Astrocyte (in vitro differentiated cells and primary cell): ENCODE measurements at regions not wholly inside any gene's neighbourhood (a gene's known extent, or its start where the extent isn't known, plus 50 kb on each side); places are given as distances from the start of the nearest gene placed in this dataset.
A peak's percentile ranks its signal among the peaks of the same experiment; 100 is the strongest.

ENCODE experiments used
- DNase-seq: peaks from one replicate; pipeline ENCODE4 v3.0.0-alpha.2; 2010; ENCODE audit warnings: low read depth
- FAIRE-seq: peaks from 2 replicates; lab custom pipeline; 2011; peaks lifted over from hg19 to GRCh38; lab: Jason Lieb, UNC
- H2AFZ ChIP-seq: 2 replicates; pipeline ENCODE4 v1.6.0; 2012; ENCODE audit warnings: low read depth, low read length, inconsistent platforms
- H3K27ac ChIP-seq: 2 replicates; pipeline ENCODE4 v1.5.1; 2011; ENCODE audit warnings: low read depth, low read length, inconsistent platforms
- H3K27me3 ChIP-seq: 2 replicates; pipeline ENCODE4 v1.6.0; 2011; ENCODE audit warnings: low read length, inconsistent platforms; ENCODE audit not compliant: insufficient read depth
- H3K36me3 ChIP-seq: 2 replicates; pipeline ENCODE4 v1.5.1; 2011; ENCODE audit warnings: low read length, inconsistent platforms; ENCODE audit not compliant: insufficient read depth
- H3K4me1 ChIP-seq: 2 replicates; pipeline ENCODE4 v1.5.1; 2011; ENCODE audit warnings: low read length, inconsistent platforms; ENCODE audit not compliant: insufficient read depth
- H3K4me2 ChIP-seq: 2 replicates; pipeline ENCODE4 v1.6.0; 2012; ENCODE audit warnings: low read length, inconsistent platforms
- H3K4me3 ChIP-seq: 2 replicates; pipeline ENCODE4 v1.5.1; 2011; ENCODE audit warnings: low read depth, mild to moderate bottlenecking, low read length, inconsistent platforms; ENCODE audit not compliant: insufficient read depth
- H3K79me2 ChIP-seq: 2 replicates; pipeline ENCODE4 v1.6.0; 2012; ENCODE audit warnings: mild to moderate bottlenecking, low read length, inconsistent platforms; ENCODE audit not compliant: insufficient read depth
- H3K9ac ChIP-seq: 2 replicates; pipeline ENCODE4 v1.6.0; 2012; ENCODE audit warnings: mild to moderate bottlenecking, low read length, inconsistent platforms
- H3K9me3 ChIP-seq: 2 replicates; pipeline ENCODE4 v1.5.1; 2012; ENCODE audit warnings: low read depth, mild to moderate bottlenecking, low read length, inconsistent platforms; ENCODE audit not compliant: insufficient read depth
- H4K20me1 ChIP-seq: 2 replicates; pipeline ENCODE4 v1.6.0; 2012; ENCODE audit warnings: low read length, inconsistent platforms; ENCODE audit not compliant: insufficient read depth
- H3K27ac Mint-ChIP-seq: one replicate; pipeline ENCODE4 v1.8.0; 2021; ENCODE audit warnings: mild to moderate bottlenecking, mixed read lengths; ENCODE audit not compliant: unreplicated experiment
- H3K27me3 Mint-ChIP-seq: one replicate; pipeline ENCODE4 v1.8.0; 2021; ENCODE audit warnings: low read depth, mixed read lengths; ENCODE audit not compliant: unreplicated experiment
- H3K36me3 Mint-ChIP-seq: one replicate; pipeline ENCODE4 v1.8.0; 2021; ENCODE audit warnings: low read depth, mixed read lengths; ENCODE audit not compliant: unreplicated experiment
- H3K4me1 Mint-ChIP-seq: one replicate; pipeline ENCODE4 v1.8.0; 2021; ENCODE audit warnings: low read depth, mixed read lengths; ENCODE audit not compliant: unreplicated experiment
- H3K4me3 Mint-ChIP-seq: one replicate; pipeline ENCODE4 v1.8.0; 2021; ENCODE audit warnings: mild to moderate bottlenecking, moderate library complexity, mixed read lengths; ENCODE audit not compliant: unreplicated experiment
- H3K9me3 Mint-ChIP-seq: one replicate; pipeline ENCODE4 v1.8.0; 2021; ENCODE audit warnings: mild to moderate bottlenecking, mixed read lengths; ENCODE audit not compliant: unreplicated experiment
- EZH2 ChIP-seq: IDR thresholded peaks from 2 replicates; pipeline ENCODE4 v1.6.1; 2012; ENCODE audit warnings: mild to moderate bottlenecking, low read length, inconsistent platforms; ENCODE audit not compliant: insufficient read depth
- TF ChIP-seq, protein P1 (sequence below): IDR thresholded peaks from 2 replicates; pipeline ENCODE4 v1.5.1; 2011; ENCODE audit warnings: low read depth, mild to moderate bottlenecking, inconsistent platforms, low read length, moderate library complexity; ENCODE audit not compliant: insufficient read depth

DNA sequence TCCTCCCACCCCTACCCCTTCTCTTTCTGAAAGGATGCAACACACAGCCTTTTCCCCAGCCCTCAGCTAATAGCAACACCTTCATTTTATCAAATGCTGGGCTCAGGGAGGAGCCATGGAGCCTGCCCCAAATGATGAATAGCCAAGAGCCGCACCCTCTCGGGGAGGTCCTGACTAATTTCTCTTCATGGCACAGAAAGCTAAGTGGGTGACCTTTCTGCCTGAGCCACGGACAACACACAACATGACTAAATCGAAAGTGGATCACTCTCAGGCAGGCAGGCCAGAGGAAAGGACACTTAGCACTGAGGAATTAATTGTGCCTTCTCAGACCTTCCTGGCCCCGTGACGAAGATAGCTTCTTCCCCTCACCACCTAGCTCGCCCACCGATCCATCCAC lies 165.1 kb upstream of the RAI2 start:
- FAIRE-seq, result peak; percentile 64
- H3K4me3 Mint-ChIP-seq, result no peak overlapping the region

DNA sequence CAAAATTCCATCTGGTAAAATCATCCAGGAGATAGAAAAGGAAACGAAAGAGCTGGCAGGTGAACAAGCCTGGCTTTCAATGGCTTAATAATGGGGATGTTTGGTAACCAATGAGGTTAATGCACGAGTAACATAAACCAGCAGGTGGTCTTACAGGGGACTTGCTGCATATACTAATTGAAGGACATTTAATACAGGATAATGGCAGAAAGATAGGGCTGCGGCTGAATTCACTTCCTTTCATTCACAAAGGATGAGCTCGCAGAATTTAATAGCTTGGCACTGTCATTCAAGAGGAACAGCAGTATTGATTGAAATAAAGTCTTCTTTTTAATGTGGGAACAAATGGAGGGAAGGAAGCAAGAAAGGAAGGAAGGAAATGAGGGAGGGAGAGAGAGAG lies 156.3 kb upstream of the RAI2 start:
- Mint-ChIP-seq H3K4me3 (no peak overlapping the region), H3K36me3 (no peaks in the 10 kb centered on the region), H3K4me1 (no peaks in the 10 kb centered on the region), H3K27me3 (peaks cover 3% of the 10 kb centered on the region), H3K9me3 (no peaks in the 10 kb centered on the region), H3K27ac (no peak overlapping the region)
- H3K27me3 ChIP-seq, result no peaks in the 10 kb centered on the region
- TF ChIP-seq, protein P1, sequence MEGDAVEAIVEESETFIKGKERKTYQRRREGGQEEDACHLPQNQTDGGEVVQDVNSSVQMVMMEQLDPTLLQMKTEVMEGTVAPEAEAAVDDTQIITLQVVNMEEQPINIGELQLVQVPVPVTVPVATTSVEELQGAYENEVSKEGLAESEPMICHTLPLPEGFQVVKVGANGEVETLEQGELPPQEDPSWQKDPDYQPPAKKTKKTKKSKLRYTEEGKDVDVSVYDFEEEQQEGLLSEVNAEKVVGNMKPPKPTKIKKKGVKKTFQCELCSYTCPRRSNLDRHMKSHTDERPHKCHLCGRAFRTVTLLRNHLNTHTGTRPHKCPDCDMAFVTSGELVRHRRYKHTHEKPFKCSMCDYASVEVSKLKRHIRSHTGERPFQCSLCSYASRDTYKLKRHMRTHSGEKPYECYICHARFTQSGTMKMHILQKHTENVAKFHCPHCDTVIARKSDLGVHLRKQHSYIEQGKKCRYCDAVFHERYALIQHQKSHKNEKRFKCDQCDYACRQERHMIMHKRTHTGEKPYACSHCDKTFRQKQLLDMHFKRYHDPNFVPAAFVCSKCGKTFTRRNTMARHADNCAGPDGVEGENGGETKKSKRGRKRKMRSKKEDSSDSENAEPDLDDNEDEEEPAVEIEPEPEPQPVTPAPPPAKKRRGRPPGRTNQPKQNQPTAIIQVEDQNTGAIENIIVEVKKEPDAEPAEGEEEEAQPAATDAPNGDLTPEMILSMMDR, result no peak
- no peak for FAIRE-seq
- H3K4me1 ChIP-seq, result no peaks in the 10 kb centered on the region
- no peak overlapping the region for H3K4me3 ChIP-seq
- H3K9me3 ChIP-seq, result no peaks in the 10 kb centered on the region
- no peak overlapping the region for H3K4me2 ChIP-seq
- H3K27ac ChIP-seq, result no peak overlapping the region
- H3K79me2 ChIP-seq, result no peaks in the 10 kb centered on the region
- H3K9ac ChIP-seq, result no peak overlapping the region
- DNase-seq, result no peak
- H2AFZ ChIP-seq, result no peak overlapping the region
- H3K36me3 ChIP-seq, result no peaks in the 10 kb centered on the region
- H4K20me1 ChIP-seq, result no peaks in the 10 kb centered on the region

More for the DNA sequence above, 165.1 kb upstream of the RAI2 start:
- H4K20me1 ChIP-seq, result no peaks in the 10 kb centered on the region
- TF ChIP-seq, protein P1, result no peak
- no peak for TF ChIP-seq EZH2
- Mint-ChIP-seq H3K4me1 (no peaks in the 10 kb centered on the region), H3K36me3 (no peaks in the 10 kb centered on the region), H3K27me3 (peaks cover 8% of the 10 kb centered on the region), H3K27ac (no peak overlapping the region), H3K9me3 (peaks cover 2% of the 10 kb centered on the region)
- H3K4me3 ChIP-seq, result no peak overlapping the region
- H3K4me1 ChIP-seq, result no peaks in the 10 kb centered on the region
- no peak overlapping the region for H3K4me2 ChIP-seq
- no peak overlapping the region for H3K9ac ChIP-seq
- no peak for DNase-seq
- no peaks in the 10 kb centered on the region for H3K9me3 ChIP-seq
- no peaks in the 10 kb centered on the region for H3K36me3 ChIP-seq
- H3K27ac ChIP-seq, result no peak overlapping the region
- H2AFZ ChIP-seq, result no peak overlapping the region
- no peaks in the 10 kb centered on the region for H3K27me3 ChIP-seq
- no peaks in the 10 kb centered on the region for H3K79me2 ChIP-seq

DNA sequence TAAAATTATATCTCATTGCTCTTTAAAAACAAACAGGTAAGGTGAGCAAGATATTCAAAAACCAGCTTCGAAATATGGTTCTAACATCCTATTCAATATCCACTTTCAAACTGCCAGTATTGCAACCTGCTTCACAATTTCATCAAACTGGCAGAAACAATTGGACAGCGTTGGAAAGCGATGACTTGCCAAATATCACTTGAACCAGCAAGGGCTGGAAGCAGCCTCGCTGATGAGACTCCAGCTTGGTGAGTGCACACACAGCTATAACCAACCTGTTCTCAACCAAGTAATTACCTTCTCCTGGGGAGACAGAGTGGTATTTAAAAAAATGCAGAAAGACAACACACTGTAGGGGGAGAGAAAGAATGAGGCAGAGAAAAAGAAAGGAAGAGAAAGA lies 155.8 kb upstream of the RAI2 start:
- H3K9me3 Mint-ChIP-seq, result no peaks in the 10 kb centered on the region

More for the DNA sequence above, 155.8 kb upstream of the RAI2 start:
- DNase-seq (no peak), FAIRE-seq (no peak)
- Histone ChIP-seq H3K9ac (no peak overlapping the region), H3K27me3 (no peaks in the 10 kb centered on the region), H3K36me3 (no peaks in the 10 kb centered on the region), H3K4me3 (no peak overlapping the region), H2AFZ (no peak overlapping the region), H3K4me1 (no peaks in the 10 kb centered on the region), H4K20me1 (no peaks in the 10 kb centered on the region), H3K9me3 (no peaks in the 10 kb centered on the region), H3K79me2 (no peaks in the 10 kb centered on the region), H3K27ac (no peak overlapping the region), H3K4me2 (no peak overlapping the region)
- H3K4me1 Mint-ChIP-seq, result no peaks in the 10 kb centered on the region
- no peak overlapping the region for H3K27ac Mint-ChIP-seq
- no peaks in the 10 kb centered on the region for H3K36me3 Mint-ChIP-seq
- no peak overlapping the region for H3K4me3 Mint-ChIP-seq
- TF ChIP-seq, protein P1, result no peak
- no peak for TF ChIP-seq EZH2
- H3K27me3 Mint-ChIP-seq, result peaks cover 4% of the 10 kb centered on the region
